GM19455 (cell line): ENCODE measurements at regions not wholly inside any gene's neighbourhood (a gene's known extent, or its start where the extent isn't known, plus 50 kb on each side); places are given as distances from the start of the nearest gene placed in this dataset.
"Not testable (repeated sequence)": the region's sequence is repeated elsewhere in the genome, so short reads cannot be mapped to it uniquely, and the experiment has no call there.

ENCODE experiments used
- ATAC-seq: cut with Tn5 transposase; IDR thresholded peaks from one replicate; pipeline ENCODE4 v1.9.1; 2021; ENCODE audit not compliant: unreplicated experiment

- no peak for ATAC-seq
Measured at GRCh38 chrX:2574271-2574670, 73.5 kb upstream of the DHRSX start.

DNA sequence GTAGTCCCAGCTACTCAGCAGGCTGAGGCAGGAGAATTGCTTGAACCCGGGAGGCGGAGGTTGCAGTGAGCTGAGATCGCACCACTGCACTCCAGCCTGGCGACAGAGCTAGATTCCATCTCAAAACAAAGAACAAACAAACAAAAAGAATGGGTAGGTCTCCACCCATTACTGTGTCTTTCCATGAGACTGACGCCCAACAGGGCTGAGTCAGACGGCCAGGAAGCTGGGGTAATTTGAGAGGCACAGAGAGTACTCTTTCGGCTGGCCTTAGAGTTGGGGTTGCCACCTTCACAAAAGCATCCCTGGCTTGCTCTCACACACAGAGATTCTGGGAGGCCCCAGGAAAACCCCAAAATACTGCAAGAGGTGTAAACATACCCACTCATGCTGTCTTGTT lies 72.0 kb upstream of the DHRSX start:
- no peak for ATAC-seq

GRCh38 chrX:2568125-2568524 lies 67.3 kb upstream of the DHRSX start:
- no peak for ATAC-seq

GRCh38 chrX:2566055-2566454 lies 65.3 kb upstream of the DHRSX start:
- no peak for ATAC-seq

DNA sequence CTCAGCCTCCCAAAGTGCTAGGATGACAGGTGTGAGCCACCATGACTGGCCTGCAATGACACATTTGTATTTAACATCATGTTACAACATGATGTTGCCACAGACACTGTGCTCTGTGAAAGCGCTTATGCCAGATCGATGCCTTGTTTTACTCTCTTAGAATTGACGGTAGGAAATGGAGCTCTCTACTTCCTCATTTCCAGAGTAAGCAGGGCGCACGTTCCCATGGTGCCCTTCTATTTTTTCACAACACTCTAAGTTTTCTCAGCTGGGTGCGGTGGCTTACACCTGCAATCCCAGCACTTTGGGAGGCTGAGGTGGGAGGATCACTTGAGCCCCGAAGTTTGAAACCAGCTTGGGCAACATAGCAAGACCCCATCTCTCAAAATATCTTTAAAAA lies 60.7 kb upstream of the DHRSX start:
- no peak for ATAC-seq

GRCh38 chrX:2559124-2559523 lies 58.3 kb upstream of the DHRSX start:
- ATAC-seq, result no peak

DNA sequence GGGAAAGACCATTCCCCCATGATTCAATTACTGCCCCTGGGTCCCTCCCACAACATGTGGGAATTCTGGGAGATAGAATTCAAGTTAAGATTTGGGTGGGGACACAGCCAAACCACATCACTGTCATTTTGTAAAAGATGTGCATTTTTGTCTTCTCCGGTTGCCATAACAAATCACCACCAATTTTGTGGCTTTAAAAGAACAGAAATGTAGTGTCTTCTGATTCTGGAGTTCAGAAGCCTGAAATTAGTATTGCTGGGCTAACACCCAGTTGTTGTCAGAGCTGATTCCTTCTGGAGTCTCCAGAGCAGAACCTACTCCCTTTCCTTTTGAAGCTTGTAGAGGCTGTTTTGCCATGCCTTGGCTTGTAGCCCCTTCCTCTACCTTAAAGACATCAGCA lies 54.1 kb upstream of the DHRSX start:
- no peak for ATAC-seq

GRCh38 chrX:2554066-2554465 lies 53.3 kb upstream of the DHRSX start:
- ATAC-seq, result not testable (repeated sequence)

- ATAC-seq, result no peak
Measured at GRCh38 chrX:2552621-2553201, 51.9 kb upstream of the DHRSX start.

DNA sequence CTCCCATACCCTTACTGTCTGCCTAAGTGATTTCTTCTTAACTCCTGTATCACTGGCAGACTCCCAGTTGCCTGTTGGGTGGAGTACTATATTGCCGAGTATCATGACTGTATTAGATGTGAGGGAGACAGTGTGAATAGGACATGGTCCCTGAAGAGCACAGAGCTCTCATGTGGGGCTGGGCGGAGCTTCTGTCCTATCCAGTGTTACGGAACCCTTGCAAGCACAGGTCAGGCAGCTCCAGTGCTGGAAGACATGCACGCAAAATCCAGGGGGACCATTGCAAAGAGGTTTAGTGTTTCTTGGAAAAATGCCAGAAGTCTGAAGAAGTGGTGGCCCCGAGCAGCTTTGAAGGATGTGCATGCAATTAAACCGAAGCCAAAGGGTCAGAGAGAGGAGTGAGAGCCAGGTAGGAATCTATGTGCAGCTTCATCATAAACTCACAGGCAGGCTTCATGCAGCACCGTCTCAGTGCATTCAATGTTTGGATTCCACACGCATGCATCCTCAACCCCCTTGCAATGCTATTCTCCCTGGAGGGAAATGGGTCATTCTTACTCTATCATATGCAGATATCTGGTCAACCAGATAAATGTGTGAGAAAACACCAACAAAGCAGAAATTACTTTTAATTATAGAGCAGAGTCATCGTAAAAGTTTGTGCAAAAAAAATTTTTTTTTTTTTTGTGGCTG lies 49.7 kb upstream of the DHRSX start:
- ATAC-seq, result no peak
